Activated CD8-positive, alpha-beta memory T cell treated with anti-CD3 and anti-CD28 coated beads for 48 hours (primary cell): ENCODE measurements at regions not wholly inside any gene's neighbourhood (a gene's known extent, or its start where the extent isn't known, plus 50 kb on each side); places are given as distances from the start of the nearest gene placed in this dataset.

Experiments
- DNase-seq, 3 experiments: peaks; one replicate each; pipeline ENCODE4 v3.0.0-alpha.2; 2020; ENCODE audit warnings: low read depth in 2 of 3, low spot score in 2 of 3

DNA sequence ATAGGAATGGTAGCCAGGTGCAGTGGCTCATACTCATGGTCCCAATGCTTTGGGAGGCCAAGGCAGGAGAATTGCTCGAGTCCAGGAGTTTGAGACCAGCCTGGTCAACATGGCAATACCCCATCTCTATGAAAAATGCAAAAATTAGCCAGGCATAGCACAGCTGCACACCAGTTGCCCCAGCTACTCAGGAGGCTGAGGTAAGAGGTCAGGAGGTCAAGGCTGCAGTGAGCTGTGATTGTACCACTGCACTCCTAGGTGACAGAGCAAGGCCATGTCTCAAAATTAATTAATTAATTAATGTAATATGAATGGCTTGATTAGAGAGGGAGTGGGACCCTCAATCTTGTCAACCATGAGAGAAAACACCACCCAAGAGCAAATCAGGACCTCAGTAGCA, 198.7 kb upstream of the DUSP10 start:
- DNase-seq, result no peak

DNA sequence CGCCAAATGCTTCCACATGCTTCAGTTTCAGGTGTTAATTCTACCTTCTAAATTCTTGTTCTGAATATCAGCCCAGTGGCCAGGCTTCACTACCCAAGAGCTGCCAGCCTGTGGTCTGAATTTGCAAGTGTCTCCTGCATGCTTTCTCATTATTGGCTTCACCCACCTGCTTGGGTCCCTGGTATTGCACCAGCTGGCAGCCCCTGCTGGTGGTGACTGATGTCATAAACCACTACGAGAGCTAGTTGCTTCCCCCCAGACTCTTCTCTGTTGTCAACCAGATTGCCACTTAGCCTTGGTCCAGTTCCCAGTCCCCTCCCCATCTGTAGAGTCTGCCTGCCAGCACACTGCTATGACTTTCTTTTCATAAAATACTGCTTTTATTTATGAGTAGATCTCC, 197.7 kb upstream of the DUSP10 start:
- DNase-seq, result no peak

DNA sequence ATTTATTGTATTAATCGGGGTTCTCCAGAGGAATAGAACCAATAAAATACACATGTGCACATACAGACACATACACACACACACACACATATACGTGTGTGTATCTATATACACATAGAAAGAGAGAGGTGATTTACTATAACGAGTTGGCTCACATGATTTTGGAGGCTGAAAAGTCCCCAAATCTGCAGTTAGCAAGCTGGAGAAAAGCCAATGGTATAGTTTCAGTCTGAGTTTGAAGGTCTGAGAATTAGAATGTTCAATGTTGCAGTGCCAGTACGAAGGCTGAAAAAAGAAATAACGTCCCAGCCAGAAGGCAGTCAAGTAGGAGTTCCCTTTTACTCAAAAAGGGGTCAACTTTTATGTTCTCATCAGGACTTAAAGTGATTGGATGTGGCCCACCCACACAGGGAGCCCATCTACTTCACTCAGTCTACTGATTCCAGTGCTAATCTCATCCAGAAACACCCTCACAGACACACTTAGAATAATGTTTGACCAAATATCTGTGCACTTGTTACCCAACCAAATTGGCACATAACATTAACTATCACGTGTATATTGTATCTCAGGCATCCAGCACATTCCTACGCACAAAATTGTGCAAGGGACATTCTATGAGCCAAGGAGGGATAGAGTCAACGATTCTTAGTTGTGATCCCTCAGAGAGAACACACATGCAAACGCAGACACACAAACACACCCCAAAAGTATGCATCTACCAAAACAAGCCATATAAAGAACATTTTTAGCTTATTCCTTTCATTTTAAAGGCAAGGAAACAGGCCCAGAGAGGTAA, 195.5 kb upstream of the DUSP10 start:
- DNase-seq, result no peak

DNA sequence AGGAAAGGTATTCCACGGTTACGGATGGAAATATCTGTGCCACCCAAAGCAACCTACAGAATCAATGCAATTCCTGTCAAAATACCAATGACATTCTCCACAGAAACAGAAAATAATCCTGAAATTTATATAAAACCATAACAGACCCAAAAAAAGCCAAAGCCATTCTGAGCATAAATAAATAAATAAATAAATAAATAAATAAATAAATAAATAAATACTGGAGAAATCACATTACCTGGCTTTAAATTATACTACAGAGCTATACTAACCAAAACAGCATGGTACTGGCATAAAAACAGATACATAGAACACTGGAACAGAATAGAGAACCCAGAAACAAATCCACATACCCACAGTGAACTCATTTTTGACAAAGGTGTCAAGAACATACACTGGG, 191.9 kb upstream of the DUSP10 start:
- DNase-seq, result no peak

DNA sequence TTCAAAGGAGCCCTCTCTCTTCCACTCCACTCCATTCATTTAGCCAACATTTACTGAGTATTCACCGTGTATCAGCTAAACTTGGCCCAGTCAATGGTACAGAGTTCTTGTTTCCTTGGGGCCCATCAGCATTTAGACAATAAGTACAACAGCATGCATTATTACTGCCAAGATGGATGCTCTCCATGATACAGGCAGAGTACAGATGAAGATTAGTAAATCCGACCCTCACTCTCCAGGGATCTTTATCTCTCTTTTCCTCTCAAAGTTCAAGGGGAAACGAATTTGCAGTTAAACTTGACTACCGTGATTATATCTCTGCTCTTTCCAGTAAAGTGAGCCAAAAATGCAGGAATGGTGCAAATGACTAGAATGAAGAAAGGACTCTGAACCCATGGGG, 184.6 kb upstream of the DUSP10 start:
- no peak for DNase-seq

DNA sequence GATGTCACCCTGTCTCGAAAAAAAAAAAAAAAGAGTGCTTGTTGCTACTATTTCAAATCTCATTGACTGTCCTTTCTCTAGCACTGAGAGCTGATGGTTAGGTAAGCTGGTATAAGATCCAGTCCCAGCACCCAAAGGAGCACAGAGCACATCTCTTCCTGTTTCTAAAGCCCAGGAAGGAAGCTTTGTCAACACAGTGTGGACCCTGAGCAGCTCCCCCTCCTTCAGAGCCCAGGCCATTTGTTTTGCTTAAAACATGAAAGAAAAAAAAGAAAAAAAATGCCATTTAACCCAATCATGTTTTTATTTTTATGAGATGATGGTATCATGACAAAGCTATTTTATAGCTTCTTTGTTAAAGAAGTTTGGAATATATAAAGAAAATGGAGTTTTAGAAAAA, 184.1 kb upstream of the DUSP10 start:
- DNase-seq, result no peak

DNA sequence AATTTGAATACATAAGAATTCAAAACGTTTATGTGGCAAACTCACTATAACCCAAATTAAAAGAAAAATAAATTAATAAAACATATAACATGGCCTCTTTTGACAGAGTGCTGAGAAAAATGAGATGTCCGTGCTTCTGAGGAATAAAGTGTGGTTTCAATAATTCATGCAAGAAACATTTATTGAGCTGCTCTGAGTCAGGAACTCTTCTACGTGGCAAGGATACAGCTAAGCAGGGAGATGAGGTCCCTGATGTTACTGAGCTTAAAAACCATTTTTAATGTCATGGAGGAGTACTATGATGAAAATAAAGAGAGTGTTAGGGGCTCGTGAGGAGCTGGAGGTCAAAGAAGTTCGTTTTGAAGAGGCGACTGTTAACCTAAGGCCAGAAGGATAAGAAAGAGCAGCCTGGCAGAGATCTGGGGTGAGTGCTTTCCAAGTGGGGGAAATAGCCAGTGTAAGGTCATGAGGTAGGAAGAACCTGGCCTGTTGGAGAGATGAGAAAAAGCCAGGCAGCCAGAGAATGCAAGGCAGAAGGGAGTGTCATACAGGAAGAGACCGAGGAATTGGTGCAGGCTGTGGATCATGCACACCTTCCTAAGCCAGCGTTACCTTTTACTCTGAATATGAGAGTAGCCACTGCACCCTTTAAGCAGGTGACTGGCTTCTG, 182.2 kb upstream of the DUSP10 start:
- no peak for DNase-seq

DNA sequence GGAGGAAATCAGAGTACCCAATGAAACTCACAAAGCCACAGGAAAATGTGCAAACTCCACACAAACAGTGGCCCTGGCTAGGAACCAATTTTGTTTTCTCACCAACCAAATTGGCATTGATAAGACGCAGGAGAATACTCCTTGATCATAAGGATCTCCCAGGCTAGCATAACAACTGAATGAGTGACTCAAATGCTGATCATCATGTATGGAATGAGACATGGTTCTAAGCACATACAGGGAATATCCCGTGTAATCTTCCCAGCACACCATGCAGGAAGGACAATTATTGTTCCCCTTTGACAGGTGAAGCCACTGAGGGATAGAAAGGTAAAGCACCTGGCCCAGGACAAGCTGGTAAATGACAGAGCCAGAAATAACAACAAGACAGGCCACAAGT, 180.0 kb upstream of the DUSP10 start:
- DNase-seq, result no peak

DNA sequence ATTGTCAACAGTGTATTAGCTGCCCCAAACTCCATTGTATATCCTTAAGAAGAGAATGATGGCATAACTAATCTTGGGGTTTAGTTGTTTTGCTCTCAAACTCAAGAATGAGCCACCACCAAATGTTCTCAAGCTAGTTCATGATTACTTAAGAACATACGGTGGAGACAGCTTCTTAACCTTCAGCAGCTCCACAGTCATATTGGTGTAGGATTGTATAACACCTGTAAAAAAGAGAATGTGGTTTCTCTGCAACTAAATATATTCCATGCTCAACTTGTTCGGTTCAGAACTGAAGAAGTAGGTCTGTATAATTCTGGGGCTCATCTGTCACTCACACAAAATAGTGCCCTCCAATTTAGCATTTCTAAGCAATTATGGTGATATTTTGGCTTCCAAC, 177.9 kb upstream of the DUSP10 start:
- DNase-seq, result no peak

DNA sequence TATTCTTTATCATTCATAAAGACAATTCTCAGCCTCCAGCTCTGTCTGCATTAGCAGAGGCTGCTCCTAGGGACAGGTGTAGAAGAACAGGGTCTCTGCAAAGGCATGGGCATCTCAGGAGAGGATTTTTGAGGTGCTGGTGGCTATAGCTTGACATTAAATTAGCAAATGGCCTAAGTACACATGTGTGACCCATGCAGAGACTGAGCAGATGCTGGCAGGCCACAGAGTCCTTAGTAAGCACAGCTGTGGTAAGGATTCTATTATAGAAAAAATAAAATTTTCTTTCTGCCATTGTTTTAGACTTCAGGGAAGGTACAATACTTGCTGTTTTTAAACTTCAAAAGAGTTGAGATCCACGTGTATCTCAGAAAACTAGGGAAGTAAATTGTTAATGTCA, 177.5 kb upstream of the DUSP10 start:
- DNase-seq, result no peak

DNA sequence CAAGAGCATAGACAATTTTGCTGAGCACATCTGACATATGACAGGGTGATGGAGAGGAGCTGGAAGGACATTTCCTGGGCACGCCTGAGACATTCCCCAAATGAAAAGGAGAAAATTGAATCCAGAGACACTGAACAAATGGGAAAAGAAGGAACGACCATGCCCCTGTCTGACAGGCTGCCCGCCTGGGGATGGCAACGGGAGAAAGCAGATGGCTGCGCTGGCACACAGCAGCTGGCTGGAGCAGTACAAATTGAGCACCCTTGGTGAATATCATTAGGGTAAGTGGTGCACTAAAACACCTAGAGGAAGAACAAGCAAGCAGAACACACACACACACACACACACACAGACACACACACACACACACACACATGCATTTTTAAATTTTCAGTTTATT, 174.3 kb upstream of the DUSP10 start:
- no peak for DNase-seq

DNA sequence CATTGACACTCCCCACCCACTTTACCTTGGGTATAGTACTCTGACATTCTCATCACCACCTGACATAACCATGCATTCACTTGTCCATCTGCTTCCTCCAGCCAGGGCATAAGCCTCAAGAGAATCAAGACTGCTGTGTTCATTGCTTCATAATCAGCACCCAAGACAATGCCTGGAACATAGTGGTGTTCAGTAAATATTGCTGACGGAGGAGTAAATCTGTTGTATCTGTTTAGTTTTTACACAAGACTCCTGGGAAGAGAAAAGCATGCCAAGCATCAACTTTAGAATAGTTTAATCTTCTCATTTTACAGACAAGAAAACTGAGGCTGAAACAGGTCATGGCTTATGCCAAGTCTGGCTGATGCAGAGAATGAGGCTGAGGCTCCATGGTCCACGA, 173.9 kb upstream of the DUSP10 start:
- no peak for DNase-seq

DNA sequence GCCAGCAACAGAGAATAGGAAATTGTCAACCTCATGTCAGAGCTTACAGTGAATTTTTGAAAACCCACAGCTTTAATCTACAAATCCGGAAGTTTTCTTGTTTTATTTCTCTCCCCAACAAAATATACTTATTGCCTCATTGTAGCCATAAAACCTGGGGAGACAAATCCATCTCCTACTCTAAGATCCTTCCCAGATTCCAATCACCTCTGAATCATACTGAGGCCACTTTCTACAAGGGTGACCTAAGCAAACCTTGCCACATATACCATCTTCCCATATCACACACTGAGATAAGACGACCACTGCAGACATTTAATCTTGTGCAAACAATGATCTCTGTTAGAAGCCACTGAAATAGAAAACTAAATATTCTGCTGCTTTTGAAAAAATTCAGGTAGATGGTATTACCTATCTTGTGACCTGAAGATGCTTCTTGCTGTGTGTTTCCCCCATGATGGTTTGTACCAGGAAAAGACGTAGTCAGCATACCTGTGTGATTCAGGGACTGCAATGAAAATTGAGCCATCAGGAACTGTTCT, 171.5 kb upstream of the DUSP10 start:
- DNase-seq, result no peak

DNA sequence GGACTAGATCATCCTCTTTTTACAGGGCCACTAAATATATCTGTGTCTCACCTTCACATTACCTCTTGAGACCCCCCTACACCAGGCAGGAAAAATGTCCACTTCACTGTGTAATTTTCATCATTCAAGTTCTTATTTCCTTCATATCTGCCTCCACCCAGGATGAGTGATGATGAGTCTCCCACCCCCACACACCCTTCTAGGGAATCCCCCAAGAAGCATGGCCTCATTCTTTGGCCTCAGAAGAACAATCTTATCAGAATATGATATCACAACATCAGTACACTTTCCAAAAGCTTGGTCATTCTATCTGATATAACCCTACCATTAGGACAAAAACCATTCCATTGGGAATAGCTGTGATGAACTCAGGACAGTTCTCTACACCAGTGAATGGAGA, 170.3 kb upstream of the DUSP10 start:
- DNase-seq, result no peak

DNA sequence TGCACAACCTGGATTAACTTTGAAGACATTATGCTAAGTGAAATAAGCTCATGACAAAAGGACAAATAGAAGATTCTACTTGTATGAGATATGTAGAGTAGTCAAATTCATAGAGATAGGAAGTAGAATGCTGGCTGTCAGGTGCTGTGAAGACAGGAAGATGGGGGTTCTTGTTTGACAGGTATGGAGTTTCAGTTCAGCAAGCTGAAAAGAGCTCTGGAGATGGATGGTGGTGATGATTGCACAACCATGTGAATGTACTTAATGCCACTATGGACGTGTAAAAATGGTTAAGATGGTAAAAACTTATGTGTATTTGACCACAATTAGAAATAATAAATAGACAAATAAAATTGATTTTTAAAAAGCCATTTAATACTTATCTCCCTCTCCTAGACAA, 169.8 kb upstream of the DUSP10 start:
- DNase-seq, result no peak

DNA sequence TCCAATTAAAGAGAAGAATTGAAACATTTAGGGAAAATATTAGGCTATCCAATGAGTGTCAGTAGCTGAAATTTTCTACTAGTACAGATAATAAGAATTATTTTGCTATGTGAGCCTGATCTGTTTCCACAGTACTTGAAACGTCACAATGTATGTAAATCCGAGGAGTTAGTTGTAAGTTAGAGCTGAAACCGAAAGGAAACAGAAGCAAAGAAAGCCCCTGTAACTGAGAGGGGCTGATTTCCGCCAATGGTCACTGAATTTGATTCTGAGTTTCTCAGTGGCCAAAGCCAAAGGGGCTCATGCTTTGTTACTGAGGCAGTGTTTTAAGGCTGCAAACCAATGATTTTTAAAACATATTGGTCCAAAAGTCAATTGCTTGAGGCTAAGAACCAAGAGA, 168.3 kb upstream of the DUSP10 start:
- DNase-seq, result no peak

DNA sequence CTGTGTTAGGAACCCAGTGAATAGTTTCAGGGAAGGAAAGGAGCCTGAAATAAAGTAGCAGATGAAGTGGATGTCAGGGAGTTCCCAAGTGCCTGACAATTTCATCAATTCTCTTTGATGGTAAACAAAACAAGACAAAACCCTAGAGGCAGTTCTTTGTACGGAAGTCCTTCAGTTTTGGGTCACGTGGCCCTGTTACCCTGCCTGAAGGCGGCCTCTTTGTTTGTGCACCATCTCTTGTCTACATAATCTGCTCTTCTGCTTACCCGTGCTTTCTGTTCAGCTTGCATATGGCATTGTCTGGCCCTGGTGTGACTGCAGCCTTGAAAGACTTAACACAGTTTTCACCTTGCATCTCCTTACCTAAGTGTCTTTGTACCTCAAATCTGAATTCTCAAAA, 166.7 kb upstream of the DUSP10 start:
- DNase-seq, result no peak

DNA sequence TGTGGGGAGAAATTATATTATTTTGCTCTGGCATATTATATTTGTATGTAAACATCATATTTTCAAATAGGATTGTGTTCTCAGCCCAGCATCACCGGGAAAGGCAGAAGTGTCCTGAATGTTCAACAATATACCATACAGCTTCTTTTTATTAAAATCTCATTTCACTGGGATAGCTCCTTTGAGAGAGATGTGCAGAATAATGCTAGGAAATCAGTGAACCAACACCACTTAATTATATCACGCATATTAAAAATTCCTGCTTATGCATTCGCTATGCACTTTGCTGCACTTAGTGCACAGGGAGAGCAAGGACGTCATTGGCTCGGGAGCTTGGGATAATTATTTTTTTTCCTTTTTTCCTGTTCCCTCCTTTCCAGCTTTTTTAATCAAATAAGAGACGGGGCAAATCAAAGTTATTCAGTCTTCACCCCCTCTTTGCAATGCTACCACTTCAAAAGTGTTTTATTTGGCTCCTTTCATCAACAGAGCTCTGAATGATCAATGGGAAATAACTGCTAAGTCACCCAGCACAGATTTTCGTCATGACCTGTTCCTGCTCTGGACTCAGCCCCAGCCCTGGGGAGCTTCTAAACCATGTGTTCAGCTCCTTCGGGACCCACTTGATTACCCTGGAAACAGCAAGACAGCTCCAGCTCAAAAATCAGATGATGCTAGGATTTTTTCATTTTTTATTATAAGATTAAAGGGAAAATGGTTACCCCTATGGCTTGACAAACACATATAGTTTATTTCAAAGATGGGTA, 165.5 kb upstream of the DUSP10 start:
- no peak for DNase-seq

DNA sequence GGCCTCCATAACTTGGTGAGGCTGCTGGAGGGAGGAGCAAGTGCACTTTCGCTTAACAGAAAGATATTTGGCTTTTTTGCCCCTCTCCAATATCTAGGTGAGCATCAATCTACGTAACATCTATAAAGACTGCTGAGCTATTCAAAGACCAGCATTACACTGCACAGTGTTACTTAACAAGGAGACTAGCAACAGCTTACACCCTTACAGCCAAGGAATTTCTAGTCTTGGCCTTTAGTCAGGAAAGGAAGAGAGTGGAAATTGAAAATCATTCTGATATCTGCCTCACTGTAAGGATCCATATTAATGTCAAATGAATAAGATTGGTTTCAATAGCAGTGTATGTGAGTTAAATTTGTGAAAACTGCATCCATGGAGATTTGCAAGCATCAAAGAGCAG, 163.9 kb upstream of the DUSP10 start:
- no peak for DNase-seq

DNA sequence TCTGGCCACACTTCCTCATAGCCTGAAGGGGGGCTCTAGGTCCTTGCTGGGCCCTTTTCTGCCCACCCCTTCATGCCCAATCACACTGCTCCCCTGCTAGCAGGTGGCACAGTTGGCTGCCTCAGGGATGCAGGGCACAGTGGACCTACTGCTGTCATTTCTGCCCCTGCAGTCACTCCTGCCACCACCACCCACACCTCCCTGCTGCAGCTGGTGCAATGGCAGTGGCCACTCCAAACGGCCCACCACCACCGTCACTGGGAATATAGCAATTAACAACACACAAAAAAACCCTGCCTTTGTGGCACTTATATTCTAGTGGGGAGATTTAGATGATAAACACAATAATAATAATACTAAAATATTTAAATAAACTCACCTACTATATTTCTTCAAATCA, 162.4 kb upstream of the DUSP10 start:
- DNase-seq, result no peak

DNA sequence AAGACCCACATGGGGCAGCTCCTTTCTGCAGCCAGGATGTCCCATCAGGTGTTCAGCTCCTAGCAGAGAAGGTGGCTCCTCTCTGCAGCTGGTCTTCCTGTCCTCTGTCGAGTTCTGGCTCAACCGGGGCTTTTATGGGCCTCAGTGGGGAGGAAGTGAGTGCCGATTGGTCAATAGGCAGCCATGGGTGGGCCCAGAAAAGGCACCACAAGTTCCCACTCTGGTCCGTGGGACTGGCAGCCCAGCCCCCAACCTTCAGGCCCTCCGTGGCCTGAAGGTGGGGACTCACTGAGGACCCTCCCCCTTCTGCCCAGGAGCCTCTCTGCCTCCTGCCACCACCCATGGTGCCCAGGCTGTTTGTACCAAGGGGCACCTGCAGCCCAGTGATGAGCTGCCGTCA, 161.7 kb upstream of the DUSP10 start:
- no peak for DNase-seq

DNA sequence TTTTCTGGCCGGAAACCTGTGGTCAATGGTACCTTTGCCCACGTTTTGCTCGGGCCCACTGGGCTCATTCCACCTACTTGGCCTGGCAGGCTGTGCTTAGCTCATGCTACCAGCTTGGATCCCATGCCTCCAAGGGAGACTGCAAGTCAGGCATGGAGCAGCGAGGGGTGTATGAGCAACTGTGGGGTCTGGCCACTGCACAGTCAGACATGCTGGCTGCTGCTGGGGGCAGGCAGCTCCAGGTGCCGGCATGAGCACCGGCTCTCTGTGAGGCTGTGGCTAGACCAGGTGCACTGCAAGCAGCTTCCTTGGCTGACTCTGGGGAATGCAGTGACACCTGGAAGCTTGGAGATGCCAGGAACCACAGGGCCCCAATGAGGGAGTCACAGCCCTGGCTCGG, 161.1 kb upstream of the DUSP10 start:
- DNase-seq, result no peak
